ENCODE measurements at regions not wholly inside any gene's neighbourhood (a gene's known extent, or its start where the extent isn't known, plus 50 kb on each side); places are given as distances from the start of the nearest gene placed in this dataset.

GRCh38 chr14:101643651-101644050 is 82.4 kb downstream of the DIO3 start:
- FAIRE-seq: no peak
- H3K36me3 ChIP-seq (ENCODE audit: control insufficient read depth in 2 of 4, insufficient read depth in 4 of 4, low read length in 3 of 4): no peaks in the 10 kb centered on the region

More at GRCh38 chr14:101643651-101644050, 82.4 kb downstream of the DIO3 start:
- TF ChIP-seq GTF2F1 (IDR thresholded peaks at IDR 0.05; ENCODE audit: borderline replicate concordance, low read depth, low read length) (no peak), GABPA (IDR thresholded peaks at IDR 0.05; ENCODE audit: borderline replicate concordance, insufficient read depth, low read length) (no peak), E2F6 (IDR thresholded peaks at IDR 0.05) (no peak), RXRA (IDR thresholded peaks at IDR 0.05; ENCODE audit: insufficient read depth, low read depth, low read length) (no peak), USF2 (IDR thresholded peaks at IDR 0.05; ENCODE audit: low read length) (no peak)
- H3K4me3 ChIP-seq (ENCODE audit: extremely low read depth in 1 of 4, insufficient read depth in 2 of 4, low read depth in 3 of 4, low read length in 4 of 4): no peak overlapping the region
- H3K23me2 ChIP-seq (ENCODE audit: low read depth, low read length): no peaks in the 10 kb centered on the region
- no peak overlapping the region for H3K14ac ChIP-seq (ENCODE audit: insufficient read length)
- H2AFZ ChIP-seq (ENCODE audit: low read length): no peak overlapping the region
- no peaks in the 10 kb centered on the region for H3K79me1 ChIP-seq (ENCODE audit: low read depth, low read length)
- H3K23ac ChIP-seq (ENCODE audit: insufficient read length): no peak overlapping the region
- ChIA-PET POLR2A (ENCODE audit: partially characterized antibody) (no interaction called here), CTCF (ENCODE audit: partially characterized antibody) (no interaction called here)
- H2BK120ac ChIP-seq (replicated peaks; ENCODE audit: low read depth, low read length): no peak overlapping the region
- no peak overlapping the region for H3K9ac ChIP-seq (replicated peaks in 1 of 4; ENCODE audit: extremely low read depth in 1 of 4, low read depth in 3 of 4, low read length in 3 of 4)
- H3K27me3 ChIP-seq (replicated peaks in 1 of 4; ENCODE audit: control insufficient read depth in 3 of 4, extremely low read depth in 1 of 4, insufficient read depth in 3 of 4, low read length in 3 of 4): no peaks in the 10 kb centered on the region
- H2BK5ac ChIP-seq (ENCODE audit: low read depth, low read length): no peak overlapping the region
- no peaks in the 10 kb centered on the region for H3K9me3 ChIP-seq (ENCODE audit: insufficient read depth in 2 of 2, low read depth in 1 of 2, low read length in 1 of 2)
- no peak overlapping the region for H3K4me2 ChIP-seq (ENCODE audit: insufficient read depth in 1 of 2, low read depth in 2 of 2, low read length in 2 of 2)
- no peaks in the 10 kb centered on the region for H4K20me1 ChIP-seq (replicated peaks in 1 of 2; ENCODE audit: control insufficient read depth in 1 of 2, insufficient read depth in 2 of 2, low read length in 2 of 2)
- no peak overlapping the region for H2BK15ac ChIP-seq (ENCODE audit: low read length)
- H3K27ac ChIP-seq (ENCODE audit: low read depth, low read length): no peak overlapping the region
- no peak overlapping the region for H2AK5ac ChIP-seq (ENCODE audit: low read depth, low read length)
- H4K5ac ChIP-seq (ENCODE audit: insufficient read length, low read depth, low read length): no peak overlapping the region
- H3K79me2 ChIP-seq (ENCODE audit: control insufficient read depth in 1 of 2, insufficient read depth in 2 of 2, low read length in 2 of 2): no peaks in the 10 kb centered on the region
- no peak overlapping the region for H4K91ac ChIP-seq (replicated peaks; ENCODE audit: insufficient read length, low read length)
- no peak overlapping the region for H3K56ac ChIP-seq (replicated peaks; ENCODE audit: insufficient read length, low read depth, low read length)
- H3K4me1 ChIP-seq (replicated peaks in 1 of 4; ENCODE audit: control insufficient read depth in 3 of 4, insufficient read depth in 4 of 4, low read length in 3 of 4): no peaks in the 10 kb centered on the region
- 88 to 100% methylated on average over 3 to 6 of the region's 6 CpGs for WGBS, 2 experiments (ENCODE audit: extremely low coverage in 1 of 2, insufficient coverage in 1 of 2, insufficient read length in 1 of 2, insufficient replicate concordance in 2 of 2, low coverage in 1 of 2, low lambda C conversion rate in 2 of 2, missing lambda C conversion rate in 1 of 2)
- no peak overlapping the region for H2BK20ac ChIP-seq (ENCODE audit: low read length)
- DNase-seq (ENCODE audit: low read depth in 1 of 2, low spot score in 2 of 2): no peak
- no peak overlapping the region for H2BK12ac ChIP-seq (ENCODE audit: low read depth, low read length)
- H3K4ac ChIP-seq (replicated peaks; ENCODE audit: insufficient read length, low read depth, low read length): no peak overlapping the region
- H4K8ac ChIP-seq (ENCODE audit: extremely low read depth, insufficient read depth, low read length): no peak overlapping the region
- no peak overlapping the region for H3K18ac ChIP-seq (ENCODE audit: extremely low read depth, low read length)
